Neural cell (in vitro differentiated cells): ENCODE measurements at regions not wholly inside any gene's neighbourhood (a gene's known extent, or its start where the extent isn't known, plus 50 kb on each side); places are given as distances from the start of the nearest gene placed in this dataset.

Experiments used
- CTCF ChIP-seq: fragments of 450-650 bp; IDR thresholded peaks from 2 replicates; pipeline ENCODE4 v1.5.1; 2014; ENCODE audit warnings: antibody characterized with exemption, mild to moderate bottlenecking, moderate library complexity; ENCODE audit not compliant: poor library complexity, severe bottlenecking
- POLR2AphosphoS5 ChIP-seq: IDR thresholded peaks from 2 replicates; pipeline ENCODE4 v1.6.1; 2012
- REST ChIP-seq: IDR thresholded peaks from 2 replicates; pipeline ENCODE4 v1.6.1; 2012; ENCODE audit warnings: borderline replicate concordance
- SMC3 ChIP-seq: fragments of 450-650 bp; conservative IDR thresholded peaks from 2 replicates; pipeline ENCODE4 v1.6.1; 2014; ENCODE audit warnings: antibody characterized with exemption, mild to moderate bottlenecking, moderate library complexity; ENCODE audit not compliant: poor library complexity
- TAF1 ChIP-seq: IDR thresholded peaks from 2 replicates; pipeline ENCODE4 v1.6.1; 2012; ENCODE audit warnings: low read depth

- TF ChIP-seq CTCF (no peak), SMC3 (no peak), POLR2AphosphoS5 (no peak), REST (no peak), TAF1 (no peak)
Measured at GRCh38 chr10:8600192-8600591, 545.7 kb downstream of the GATA3 start.
